ENCODE measurements at regions not wholly inside any gene's neighbourhood (a gene's known extent, or its start where the extent isn't known, plus 50 kb on each side); places are given as distances from the start of the nearest gene placed in this dataset.

GRCh38 chr3:20726786-20727185 lies 540.8 kb upstream of the SGO1 start:
- TF ChIP-seq EZH2 (IDR thresholded peaks at IDR 0.05; ENCODE audit: low read depth, unreplicated experiment) (no peak), EZH2phosphoT487 (IDR thresholded peaks at IDR 0.05; ENCODE audit: unreplicated experiment) (no peak), CTCF (conservative IDR thresholded peaks at IDR 0.05; ENCODE audit: low read depth in 2 of 2) (no peak), CREB1 (CRISPR knock-in tag; IDR thresholded peaks at IDR 0.05; ENCODE audit: low read depth) (no peak), STAT1 (IDR thresholded peaks at IDR 0.05; ENCODE audit: unreplicated experiment) (no peak), REST (IDR thresholded peaks at IDR 0.05; ENCODE audit: unreplicated experiment) (no peak), POLR2AphosphoS5 (IDR thresholded peaks at IDR 0.05; ENCODE audit: low read depth) (no peak), ZNF114 (CRISPR knock-in tag; IDR thresholded peaks at IDR 0.05) (no peak), ETS1 (IDR thresholded peaks at IDR 0.05) (no peak)
